ENCODE measurements at regions not wholly inside any gene's neighbourhood (a gene's known extent, or its start where the extent isn't known, plus 50 kb on each side); places are given as distances from the start of the nearest gene placed in this dataset.
A peak's percentile ranks its signal among the peaks of the same experiment; 100 is the strongest.

DNA sequence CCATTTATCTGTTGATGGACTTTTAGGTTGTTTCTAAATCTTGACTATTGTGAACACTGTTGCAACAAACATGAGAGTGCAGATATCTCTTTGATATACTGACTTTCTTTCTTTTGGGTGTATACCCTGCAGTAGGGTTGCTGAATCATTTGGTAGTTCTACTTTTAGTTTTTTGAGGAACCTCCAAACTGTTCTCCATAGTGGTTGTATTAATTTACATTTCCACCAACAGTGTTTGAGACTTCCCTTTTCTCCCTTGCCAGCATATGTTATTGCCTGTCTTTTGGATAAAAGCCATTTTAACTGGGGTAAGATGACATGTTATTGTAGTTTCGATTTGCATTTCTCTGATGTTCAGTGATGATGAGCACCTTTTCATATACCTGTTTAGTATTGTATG is 330.0 kb downstream of the DDX10 start:
- DNase-seq: no peak

DNA sequence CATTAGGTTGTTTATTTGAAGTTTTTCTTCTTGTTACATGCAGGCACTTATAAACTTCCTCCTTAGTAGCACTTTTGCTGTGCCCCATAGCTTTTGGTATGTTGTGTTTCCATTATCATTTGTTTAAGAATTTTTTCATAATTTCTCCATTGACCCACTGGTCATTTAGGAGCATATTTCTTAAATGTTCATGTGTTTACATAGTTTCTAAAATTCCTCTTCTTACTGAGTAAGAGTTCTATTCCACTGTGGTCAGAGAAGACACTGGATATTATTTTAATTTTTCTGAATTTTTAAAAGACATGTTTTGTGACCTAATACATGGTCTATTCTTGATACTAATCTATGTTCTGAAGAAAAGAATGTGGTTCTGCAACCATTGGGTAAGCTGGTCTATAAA is 333.0 kb downstream of the DDX10 start:
- no peak for DNase-seq

DNA sequence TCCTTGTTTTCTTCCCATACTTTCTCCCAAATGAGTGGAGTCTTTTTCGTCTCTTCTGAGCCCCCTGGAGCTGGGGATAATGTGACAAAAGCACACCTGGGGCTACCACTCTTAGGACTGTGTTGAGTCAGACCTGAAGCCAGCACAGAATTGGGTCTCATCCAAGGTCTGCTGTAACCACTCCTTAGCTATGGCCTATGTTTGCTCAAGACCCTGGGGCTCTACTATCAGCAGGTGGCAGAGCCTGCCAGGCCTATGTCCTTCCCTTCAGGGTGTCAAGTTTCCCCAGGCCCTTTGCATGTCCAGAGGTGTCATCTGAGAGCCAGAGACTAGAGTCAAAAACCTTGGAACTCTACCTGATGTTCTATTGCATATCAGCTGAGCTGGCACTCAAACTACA is 335.7 kb downstream of the DDX10 start:
- no peak for DNase-seq

DNA sequence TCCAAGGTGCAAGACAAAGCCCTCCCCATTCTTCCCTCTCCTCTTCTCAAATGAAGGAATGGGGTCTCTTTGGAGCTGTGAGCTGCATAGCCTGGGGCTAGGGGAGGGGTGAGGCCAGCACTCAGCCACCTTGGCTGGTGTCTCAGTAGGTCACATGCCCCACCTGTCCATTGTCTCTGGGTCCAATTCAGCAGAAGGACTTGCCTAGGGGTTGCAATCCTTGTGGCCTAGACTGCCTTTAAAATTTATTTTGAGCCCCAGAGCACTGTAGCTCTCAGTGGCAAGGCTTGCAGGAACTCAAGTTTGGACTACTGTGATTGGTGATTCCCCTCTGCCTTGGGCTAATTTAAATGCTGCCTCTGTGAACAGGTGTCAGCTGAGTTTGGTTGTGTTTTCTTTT is 336.7 kb downstream of the DDX10 start:
- no peak for DNase-seq

DNA sequence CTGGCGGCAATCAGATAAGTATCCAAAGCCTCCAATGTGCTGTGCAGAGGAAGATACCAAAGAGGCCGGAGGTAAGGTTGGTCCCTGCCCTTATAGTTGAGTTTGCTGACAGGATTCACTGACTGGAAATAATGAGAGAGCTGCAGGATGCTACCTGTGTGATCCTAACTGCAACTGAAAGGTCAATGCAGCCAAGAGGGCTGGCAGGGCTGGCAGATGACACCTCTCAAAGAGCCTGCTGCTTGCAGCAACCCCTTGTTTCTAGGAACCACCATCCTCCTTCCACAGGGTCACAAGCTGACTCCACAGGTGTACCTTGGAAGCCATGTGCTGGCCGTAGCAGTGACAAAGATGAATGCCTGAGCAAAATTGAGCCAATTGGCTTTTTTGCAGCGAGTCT is 348.1 kb downstream of the DDX10 start:
- DNase-seq: no peak

DNA sequence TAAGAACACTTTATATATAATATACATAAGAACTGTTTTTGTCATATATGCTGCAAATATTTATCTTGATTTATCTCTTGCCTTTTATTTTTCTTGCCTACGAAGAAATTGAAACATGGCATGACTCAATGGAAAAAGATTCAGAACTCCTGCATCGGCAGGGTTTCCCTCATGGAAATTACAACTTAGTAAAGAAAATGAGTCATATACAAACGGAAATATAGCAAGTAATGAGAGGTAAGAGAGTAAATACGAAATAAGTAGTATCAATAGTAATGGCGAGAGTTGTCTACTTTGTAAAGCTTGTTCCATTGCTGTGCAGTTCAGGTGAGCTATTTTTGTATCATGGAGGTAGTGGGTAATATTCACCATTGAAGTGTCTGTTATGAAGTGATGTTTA is 350.4 kb downstream of the DDX10 start:
- DNase-seq: peak; percentile 77

DNA sequence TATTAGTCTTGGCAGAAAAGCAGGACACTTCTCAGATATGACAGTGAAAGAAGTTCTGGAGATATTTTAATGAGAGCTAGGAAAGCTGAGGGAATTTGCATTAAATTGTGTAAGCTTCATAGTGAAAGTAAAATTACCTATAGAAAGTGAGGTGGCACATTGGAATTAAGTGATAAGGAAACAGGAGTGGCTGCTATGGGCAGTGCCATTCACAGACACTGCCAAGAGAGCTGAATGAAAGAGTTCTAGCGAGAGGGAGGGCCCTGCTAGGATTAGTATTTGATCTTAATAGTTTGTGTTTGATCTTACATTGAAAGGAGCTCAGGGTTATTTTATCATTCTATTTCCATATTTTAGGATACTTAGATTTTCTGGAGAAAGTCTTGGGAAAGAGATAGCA is 351.9 kb downstream of the DDX10 start:
- DNase-seq: no peak

DNA sequence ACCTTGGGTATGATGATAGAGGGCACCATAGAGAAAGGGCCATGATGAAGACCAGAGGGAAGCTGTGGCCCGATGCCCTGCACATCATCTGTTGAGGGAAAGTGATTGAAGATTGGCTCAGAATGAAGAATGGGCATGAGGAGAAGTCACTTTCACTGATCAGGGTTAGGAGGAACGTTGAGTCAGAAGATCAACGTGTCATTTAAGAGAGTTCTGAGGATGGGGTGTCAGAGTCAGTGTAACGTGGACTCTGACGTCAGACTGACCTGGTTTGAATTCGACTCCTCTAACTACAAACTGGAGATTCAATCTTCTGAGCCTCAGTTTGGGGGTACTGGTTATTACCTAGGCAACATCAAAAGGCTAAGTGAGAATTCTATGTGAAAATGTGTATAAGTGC is 352.6 kb downstream of the DDX10 start:
- DNase-seq: no peak

DNA sequence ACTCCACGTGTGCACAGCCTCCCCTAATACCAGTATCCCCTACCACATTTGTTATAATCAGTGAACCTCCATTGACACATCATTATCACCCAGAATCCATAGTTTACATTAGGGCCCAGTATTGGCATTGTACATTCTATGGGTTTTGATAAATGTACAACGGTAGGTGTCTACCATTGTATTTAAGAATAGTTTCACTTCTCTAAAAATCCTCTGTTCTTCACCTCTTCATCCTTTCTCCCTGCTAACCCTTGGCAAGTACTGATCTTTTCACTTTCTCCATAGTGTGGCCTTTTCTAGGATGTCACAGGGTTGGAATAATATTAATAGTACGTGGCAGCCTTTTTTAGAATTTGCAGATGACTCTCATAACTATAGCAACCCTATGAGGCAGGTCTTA is 353.8 kb downstream of the DDX10 start:
- no peak for DNase-seq

DNA sequence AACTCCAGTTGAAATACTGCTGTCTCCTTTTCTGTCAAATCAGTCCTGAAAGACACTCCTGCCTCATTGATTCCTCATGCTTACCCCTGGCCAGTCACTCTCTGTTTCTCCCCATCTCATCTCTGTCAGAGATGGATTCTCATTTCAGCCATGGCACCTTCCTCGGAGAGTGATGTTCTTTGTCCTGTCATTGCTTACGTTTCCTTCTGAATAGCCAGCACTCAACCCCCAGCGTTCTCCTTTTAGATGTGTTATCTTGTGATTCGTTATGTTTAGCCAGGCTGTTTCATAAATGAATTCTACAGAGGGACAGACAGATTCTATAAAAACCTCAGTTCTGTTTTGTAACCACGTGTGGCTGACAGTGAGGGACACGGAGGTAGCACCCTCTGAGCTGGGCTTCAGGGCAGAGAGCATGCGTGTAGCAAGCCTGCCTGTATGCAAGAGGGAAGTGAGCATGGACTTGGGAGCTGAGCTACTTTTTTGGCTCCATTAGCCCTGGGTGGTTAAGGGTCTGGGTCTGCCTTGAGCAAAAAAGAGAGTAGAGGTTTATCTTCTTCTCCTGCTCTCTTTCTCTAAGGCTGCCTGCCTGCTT is 354.6 kb downstream of the DDX10 start:
- DNase-seq: no peak

DNA sequence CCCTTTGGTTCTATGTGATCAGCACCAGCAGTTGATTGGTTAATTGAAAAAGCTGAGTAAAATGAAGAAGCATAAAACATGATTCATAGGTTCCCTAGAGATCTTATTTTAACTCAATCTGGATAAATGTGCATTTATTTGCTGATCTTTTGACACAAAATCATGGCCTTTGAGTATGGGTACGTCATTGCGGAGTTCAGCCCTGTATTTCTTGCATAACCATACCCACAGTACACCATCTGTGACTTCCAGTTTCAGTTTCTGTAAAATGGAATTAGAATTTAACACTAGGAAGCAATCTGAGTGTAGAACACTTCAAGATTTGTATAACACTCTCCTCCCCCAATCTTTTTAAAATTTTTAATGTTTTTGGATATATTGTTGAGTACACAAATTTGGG is 358.2 kb downstream of the DDX10 start:
- no peak for DNase-seq

DNA sequence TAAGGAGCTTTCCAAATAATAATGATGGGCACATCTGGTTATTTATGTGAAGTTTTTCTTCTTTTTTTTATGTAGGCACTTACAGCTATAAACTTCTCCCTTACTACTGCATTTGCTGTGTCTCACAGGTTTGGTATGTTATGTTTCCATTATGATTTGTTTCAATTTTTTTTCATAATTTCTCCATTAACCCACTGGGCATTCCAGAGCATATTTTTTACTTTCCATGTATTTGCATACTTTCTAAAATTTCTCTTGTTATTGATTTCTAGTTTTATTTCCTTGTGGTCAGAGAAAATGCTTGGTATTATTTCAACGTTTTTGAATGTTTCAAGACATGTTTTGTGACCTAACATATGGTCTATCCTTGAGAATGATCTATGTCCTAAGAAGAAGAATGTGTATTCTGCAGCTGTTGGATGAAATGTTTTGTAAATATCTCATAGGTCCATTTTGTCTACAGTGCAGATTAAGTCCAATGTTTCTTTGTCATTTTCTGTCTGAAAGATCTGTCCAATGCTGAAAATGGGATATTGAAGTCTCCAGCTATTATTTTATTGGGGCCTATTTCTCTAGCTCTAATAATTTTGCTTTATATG is 362.1 kb downstream of the DDX10 start:
- no peak for DNase-seq

DNA sequence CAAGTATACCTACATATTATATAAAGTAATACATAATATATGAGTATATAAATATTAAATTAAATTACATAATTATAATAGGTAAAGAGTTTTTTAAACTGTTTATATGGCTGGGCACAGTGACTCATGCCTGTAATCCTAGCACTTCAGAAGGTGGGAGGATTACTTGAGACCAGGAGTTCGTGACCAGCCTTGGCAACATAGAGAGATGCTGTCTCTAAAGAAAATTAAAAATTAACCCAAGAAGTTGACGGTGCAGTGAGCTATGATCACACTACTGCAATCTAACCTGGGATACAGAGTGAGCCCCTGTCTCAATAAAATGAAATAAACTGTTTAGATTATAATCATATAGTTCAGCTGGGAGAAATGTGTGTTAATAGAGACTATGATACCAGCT is 363.0 kb downstream of the DDX10 start:
- DNase-seq: no peak

DNA sequence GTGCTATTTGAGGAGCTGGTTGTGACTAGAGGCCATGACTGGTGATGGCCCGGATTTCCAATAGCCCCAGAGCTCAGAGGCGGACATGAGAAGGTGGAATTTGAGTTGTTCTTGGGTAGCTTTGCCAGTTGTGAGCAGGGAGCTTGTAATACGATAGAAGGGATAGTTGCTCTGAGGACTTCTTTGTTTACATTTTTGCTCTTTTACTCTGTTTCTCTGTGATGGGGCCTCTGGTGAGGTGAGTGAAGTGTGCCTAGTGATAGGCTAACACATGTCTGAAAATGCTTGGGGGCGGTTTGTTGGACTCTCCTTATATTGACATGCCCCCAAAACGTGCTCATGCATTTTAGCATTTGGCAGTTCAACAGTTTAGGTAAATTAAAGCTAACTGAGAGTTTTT is 365.1 kb downstream of the DDX10 start:
- DNase-seq: no peak

DNA sequence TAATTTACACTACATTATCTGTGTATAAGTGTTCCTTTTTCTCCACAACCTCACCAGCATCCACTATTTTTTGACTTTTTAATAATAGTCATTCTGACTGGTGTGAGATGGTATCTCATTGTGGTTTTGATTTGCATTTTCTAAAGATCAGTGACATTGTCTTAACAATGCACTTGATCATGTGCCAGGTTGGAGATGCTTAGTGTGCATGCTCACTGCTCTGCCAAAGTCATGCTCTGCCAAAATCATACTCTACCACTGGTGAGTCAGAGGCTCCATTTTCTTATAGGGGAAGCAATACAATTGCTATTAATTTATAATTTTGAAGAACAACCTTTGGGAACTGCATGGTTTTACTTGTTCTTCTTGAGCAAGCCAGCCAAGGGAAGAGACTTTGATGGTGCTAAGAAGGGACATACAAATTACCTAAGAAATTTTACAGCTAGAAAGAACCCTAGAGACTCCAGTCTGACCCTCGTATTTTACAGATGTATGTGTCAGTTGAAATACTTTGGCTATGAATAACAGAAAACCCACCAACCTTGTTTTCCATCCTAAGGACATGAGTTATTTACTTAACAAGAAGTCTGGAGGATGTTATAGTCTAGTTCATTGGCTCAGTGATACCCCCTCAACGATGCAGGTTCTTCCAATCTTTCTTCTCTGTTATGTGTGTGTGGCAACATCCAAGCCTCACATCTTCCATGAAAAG is 368.9 kb downstream of the DDX10 start:
- DNase-seq: peak; percentile 97

DNA sequence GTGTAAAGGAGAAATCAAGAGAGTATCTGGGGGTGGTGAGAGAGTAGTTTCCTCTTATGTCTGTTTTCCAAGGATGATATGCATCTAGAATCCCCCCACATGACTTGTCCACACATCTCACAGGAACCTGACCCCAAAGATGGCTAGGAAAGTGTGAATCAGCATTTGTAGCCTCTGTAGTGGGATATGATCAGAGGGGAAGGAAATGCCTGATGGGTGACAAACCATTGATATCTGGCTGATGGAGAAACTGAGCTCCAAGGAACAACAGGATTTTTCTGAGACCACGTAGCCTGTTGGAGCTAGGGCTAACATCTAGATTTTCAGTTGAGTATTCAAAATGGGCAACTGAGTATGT is 369.4 kb downstream of the DDX10 start:
- DNase-seq: peak; percentile 62

DNA sequence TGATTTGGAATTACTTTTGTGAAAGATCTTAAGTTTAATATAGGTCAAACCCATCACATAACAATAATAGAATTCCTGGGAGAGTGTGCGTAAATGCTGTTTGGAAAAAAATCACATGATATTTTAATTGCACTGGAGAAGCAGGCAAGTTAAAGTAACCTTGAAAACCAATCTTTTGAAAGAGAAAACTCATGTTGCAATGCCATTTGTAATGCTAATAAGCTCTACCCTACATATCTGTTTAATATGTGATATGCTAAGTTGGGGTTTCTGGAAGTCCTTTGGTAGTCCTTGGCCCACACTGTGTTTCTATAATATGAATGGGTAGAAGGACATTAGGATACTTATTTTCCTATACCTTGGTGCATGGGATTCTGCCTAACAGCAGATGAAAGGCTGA is 370.4 kb downstream of the DDX10 start:
- no peak for DNase-seq

DNA sequence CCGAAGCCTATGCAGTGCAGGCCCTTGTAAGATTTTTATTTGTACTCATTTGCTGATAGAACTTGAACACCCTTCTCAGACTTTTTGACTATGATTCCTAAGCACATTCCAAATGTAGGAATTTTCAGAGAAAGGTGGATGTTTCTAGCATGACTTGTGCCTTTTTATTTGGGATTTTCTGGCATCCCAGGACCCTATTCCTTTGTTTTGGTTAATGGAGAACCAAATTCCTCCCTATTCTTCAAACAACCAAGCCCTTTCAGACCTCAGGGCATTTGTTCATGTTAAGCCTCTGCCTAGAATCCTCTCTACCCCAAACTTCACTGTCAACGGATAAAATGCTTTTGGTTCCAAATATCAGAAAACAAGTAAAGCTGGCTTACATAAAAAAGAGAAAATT is 371.1 kb downstream of the DDX10 start:
- DNase-seq: no peak

DNA sequence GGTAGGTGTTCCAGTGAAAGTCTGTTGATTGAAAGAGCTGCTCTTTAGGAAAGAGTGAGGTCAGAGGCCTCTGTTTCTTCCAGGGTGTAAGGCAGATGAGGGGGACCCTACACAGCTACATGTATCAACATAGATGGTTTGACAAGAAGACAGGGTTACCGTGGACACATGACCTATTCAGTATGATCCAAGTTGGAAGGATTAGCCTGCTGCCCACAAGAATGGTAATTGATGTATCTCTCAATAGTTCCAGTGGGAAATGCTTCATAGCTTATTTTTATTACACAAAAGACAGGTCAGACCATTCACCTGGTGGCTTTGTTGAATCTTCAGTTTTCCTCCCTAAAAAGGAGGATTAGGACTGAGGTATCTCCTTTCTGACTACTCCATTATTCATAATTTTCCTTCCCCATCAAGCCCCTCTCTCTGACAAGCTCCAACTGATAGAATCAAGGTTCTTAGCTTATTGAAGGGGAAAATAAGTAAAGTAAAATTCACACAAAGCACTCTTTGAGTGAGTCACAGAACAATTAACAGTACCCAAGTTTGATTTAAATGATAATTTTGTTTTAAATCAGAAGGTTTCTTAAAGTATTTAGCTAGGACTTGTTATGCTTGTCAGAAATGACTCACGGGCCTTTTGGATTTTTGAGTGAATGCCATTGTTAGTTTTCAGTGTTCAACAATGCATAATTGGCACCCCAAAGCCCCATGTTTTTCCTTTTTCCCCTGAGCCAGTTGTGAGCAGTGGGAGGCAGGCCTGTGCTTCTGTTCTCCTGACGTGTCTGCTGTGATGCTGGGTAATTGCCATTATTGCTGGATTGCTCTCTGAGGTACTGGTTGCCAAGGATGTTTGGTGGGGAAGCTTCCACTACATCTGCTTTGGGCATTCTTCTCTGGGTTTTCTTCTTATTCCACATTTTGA is 373.2 kb downstream of the DDX10 start:
- DNase-seq: peak; percentile 86

DNA sequence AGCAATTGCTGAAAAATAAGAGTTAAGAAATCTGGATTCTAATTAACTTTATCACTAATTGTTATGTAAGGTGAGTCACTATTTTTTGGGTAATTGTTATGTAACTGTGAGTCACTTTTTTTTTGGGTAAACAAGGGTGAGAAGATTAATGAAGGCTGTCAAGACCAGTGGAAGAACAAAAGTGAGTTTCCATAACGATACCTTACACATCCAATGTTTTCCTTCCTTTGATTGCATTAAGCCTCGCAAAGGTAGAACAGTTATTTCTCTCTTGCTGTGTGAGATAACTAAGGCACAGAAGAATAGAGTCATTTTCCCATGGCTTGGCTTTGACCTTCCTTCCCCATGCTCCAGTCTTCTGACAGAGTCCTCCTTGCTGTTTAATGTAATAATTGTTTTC is 374.7 kb downstream of the DDX10 start:
- no peak for DNase-seq

DNA sequence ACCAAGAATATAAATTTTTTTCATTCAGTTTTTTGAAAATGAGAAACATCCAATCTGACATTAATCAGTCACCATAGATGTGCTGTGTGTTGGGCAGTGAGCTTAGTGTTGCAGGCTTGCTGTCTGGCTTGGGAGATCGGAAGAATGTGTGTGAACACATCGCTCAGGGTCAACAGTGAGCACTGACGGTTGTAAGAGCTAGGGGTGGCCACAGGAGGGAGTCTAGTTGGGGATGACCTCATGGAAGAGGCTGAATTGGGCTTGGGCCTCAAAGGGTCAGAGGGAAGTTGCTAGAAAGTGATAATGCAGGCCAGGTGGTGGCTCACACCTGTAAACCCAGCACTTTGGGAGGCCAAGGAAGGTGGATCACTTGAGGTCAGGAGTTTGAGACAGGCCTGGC is 375.4 kb downstream of the DDX10 start:
- no peak for DNase-seq

DNA sequence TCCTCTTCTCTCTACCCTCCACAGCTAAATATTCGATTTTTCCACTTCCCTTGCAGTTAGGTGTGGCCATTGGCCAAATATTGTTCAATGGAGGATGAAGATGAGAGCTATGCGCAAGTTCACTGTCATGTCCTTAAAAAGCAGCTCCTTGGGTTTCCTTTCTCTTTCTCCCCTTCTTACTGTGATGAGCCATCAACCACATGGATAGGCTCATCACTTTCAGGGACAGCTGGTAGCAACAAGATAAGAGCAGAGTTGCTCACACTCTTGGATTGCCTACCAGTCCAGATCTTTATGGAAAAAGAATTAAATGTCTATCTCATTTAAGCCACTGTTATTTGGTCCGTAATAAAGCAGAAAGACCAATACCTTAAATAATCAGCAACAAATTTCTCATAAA is 377.0 kb downstream of the DDX10 start:
- no peak for DNase-seq

DNA sequence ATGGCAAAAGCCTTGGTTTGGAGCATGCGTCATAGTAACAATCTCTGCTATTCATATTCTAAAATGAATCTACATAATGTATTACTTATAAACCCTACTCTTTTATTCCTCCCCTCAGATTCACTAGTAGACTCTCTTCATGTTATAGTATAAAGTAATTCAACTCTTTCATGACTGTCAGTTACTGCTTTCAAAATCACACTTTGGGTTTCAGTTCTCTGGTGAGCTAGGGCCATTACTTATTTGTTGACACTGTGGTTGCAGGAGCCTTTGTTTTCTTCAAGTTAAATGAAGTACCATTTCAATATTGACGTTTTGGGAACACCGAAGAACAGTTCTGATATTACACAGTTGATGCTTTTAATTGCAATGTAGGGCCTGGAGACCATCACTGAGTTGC is 378.4 kb downstream of the DDX10 start:
- no peak for DNase-seq
